PC-3 (cell line): ENCODE measurements at regions not wholly inside any gene's neighbourhood (a gene's known extent, or its start where the extent isn't known, plus 50 kb on each side); places are given as distances from the start of the nearest gene placed in this dataset.

ENCODE experiments used
- ATAC-seq: fragments of 200-7000 bp; cut with Tn5 transposase; 2 replicates; pipeline ENCODE4 v1.9.1; 2020; ENCODE audit warnings: mild to moderate bottlenecking, moderate library complexity
- BruUV-seq: library from RNA; stranded (reverse); fragments of 400-500 nt; replicated peaks from 2 replicates; lab custom pipeline; 2021; lab: Mats Ljungman, UMichigan
- CTCF ChIA-PET: fragments of 300-600 bp; sonication (Branson Sonifier 250); formaldehyde crosslinking; loops from one replicate; lab custom pipeline; 2022; ENCODE audit warnings: antibody characterized with exemption; lab: Charles Lee
- POLR2A ChIA-PET: fragments of 300-600 bp; sonication (Branson Sonifier 250); formaldehyde crosslinking; loops from one replicate; lab custom pipeline; 2022; ENCODE audit warnings: antibody characterized with exemption; ENCODE audit not compliant: unreplicated experiment; lab: Charles Lee
- DNase-seq: peaks from one replicate; pipeline ENCODE4 v3.0.0-alpha.2; 2015
- H2AFZ ChIP-seq: fragments of 300-600 bp; sonication (generic); 2 replicates; pipeline ENCODE4 v1.6.0; 2016; ENCODE audit warnings: antibody characterized with exemption, low read length
- H3F3A ChIP-seq: fragments of 300-600 bp; sonication (generic); one replicate; pipeline ENCODE4 v1.6.0; 2017; ENCODE audit warnings: antibody characterized with exemption, low read length, control low read depth, mild to moderate bottlenecking; ENCODE audit not compliant: unreplicated experiment
- H3K27ac ChIP-seq: fragments of 300-600 bp; sonication (generic); 2 replicates; pipeline ENCODE4 v1.5.1; 2016; ENCODE audit warnings: mild to moderate bottlenecking, low read length
- H3K27me3 ChIP-seq: fragments of 300-600 bp; sonication (generic); 2 replicates; pipeline ENCODE4 v1.6.1; 2016; ENCODE audit warnings: low read length, mixed read lengths
- H3K36me3 ChIP-seq: fragments of 300-600 bp; sonication (generic); 2 replicates; pipeline ENCODE4 v1.6.1; 2016; ENCODE audit warnings: low read depth, mixed run types, low read length, mixed read lengths
- H3K4me1 ChIP-seq: fragments of 300-600 bp; sonication (generic); 2 replicates; pipeline ENCODE4 v1.5.1; 2016; ENCODE audit warnings: low read length; ENCODE audit not compliant: insufficient read depth
- H3K4me2 ChIP-seq: fragments of 300-600 bp; sonication (generic); 2 replicates; pipeline ENCODE4 v1.6.0; 2016; ENCODE audit warnings: low read length
- H3K4me3 ChIP-seq: fragments of 300-600 bp; sonication (generic); 2 replicates; pipeline ENCODE4 v1.5.1; 2016; ENCODE audit warnings: mild to moderate bottlenecking, low read length, mixed read lengths
- H3K79me2 ChIP-seq: fragments of 300-600 bp; sonication (generic); 2 replicates; pipeline ENCODE4 v1.6.1; 2017; ENCODE audit warnings: low read length, mixed read lengths
- H3K9ac ChIP-seq: fragments of 300-600 bp; sonication (generic); 2 replicates; pipeline ENCODE4 v1.6.0; 2016; ENCODE audit warnings: mild to moderate bottlenecking, low read length
- H3K9me2 ChIP-seq: fragments of 300-600 bp; sonication (generic); replicated peaks from 2 replicates; pipeline ENCODE4 v1.6.1; 2016; ENCODE audit warnings: mixed run types, low read length, mixed read lengths
- H3K9me3 ChIP-seq: fragments of 300-600 bp; sonication (generic); 2 replicates; pipeline ENCODE4 v1.6.1; 2016; ENCODE audit warnings: low read length, mixed read lengths
- H4K20me1 ChIP-seq: fragments of 300-600 bp; sonication (generic); 2 replicates; pipeline ENCODE4 v1.6.1; 2016; ENCODE audit warnings: low read length, mixed read lengths
- CTCF ChIP-seq: fragments of 300-600 bp; sonication (generic); conservative IDR thresholded peaks from 2 replicates; pipeline ENCODE4 v1.5.1; 2017; ENCODE audit warnings: antibody characterized with exemption, low read depth, mild to moderate bottlenecking, low read length
- EZH2 ChIP-seq: fragments of 300-600 bp; sonication (generic); IDR thresholded peaks from one replicate; pipeline ENCODE4 v1.6.1; 2017; ENCODE audit warnings: antibody characterized with exemption, mild to moderate bottlenecking, low read length; ENCODE audit not compliant: unreplicated experiment
- EZH2phosphoT487 ChIP-seq: fragments of 300-600 bp; sonication (generic); IDR thresholded peaks from 2 replicates; pipeline ENCODE4 v1.6.1; 2018; ENCODE audit warnings: mild to moderate bottlenecking, antibody characterized with exemption, low read length, borderline replicate concordance
- intact Hi-C: fragments of 100-400 bp; cut with micrococcal nuclease; formaldehyde crosslinking; loops from 2 replicates; pipeline ENCODE4 v1.9.0; 2023

DNA sequence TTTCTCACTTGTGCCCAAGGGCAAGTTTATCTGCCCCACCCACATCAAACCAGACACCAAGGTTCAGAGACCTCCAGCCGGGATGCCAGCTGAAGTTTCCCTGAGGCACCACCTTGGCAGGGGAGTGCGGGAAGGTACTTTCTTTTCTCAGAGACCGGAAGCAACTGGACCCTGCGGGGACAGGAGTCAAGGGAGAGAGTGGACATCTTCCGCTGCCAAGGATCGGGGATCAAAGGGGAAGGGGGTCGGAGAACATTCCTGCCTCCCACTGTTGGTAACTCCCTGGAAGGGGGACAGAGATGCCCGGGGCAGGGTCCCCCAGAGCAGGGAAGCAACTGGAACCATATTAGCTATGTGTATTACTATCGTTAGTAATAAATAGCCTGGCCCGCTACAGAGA, 161.8 kb downstream of the DICER1 start:
- no TSS peak for BruUV-seq
- intact Hi-C loops = no loop called here
- Histone ChIP-seq H3F3A (no peaks in the 10 kb centered on the region), H4K20me1 (no peaks in the 10 kb centered on the region), H3K4me2 (no peak overlapping the region), H2AFZ (no peak overlapping the region), H3K9me2 (no peaks in the 10 kb centered on the region), H3K9ac (no peak overlapping the region), H3K4me3 (no peak overlapping the region), H3K36me3 (no peaks in the 10 kb centered on the region), H3K27ac (no peak overlapping the region), H3K9me3 (no peaks in the 10 kb centered on the region), H3K79me2 (no peaks in the 10 kb centered on the region), H3K27me3 (peaks cover 30% of the 10 kb centered on the region), H3K4me1 (peaks cover 7% of the 10 kb centered on the region; the same call in 1 of the 2 replicates)
- TF ChIP-seq EZH2 (no peak), EZH2phosphoT487 (no peak), CTCF (no peak)
- ChIA-PET CTCF (no interaction called here), POLR2A (no interaction called here)
- DNase-seq (no peak), ATAC-seq (no peak)

GRCh38 chr14:94994245-94994644, 163.1 kb downstream of the DICER1 start:
- peaks cover 17% of the 10 kb centered on the region; the same call in 1 of the 2 replicates for H3K27me3 ChIP-seq
- H3K9ac ChIP-seq = no peak overlapping the region
- no peaks in the 10 kb centered on the region for H4K20me1 ChIP-seq
- ATAC-seq (no peak), DNase-seq (no peak)
- no peak overlapping the region for H3K4me3 ChIP-seq
- CTCF ChIA-PET = no interaction called here
- H3F3A ChIP-seq = no peaks in the 10 kb centered on the region
- H3K36me3 ChIP-seq = no peaks in the 10 kb centered on the region
- intact Hi-C loops = no loop called here
- no peak for TF ChIP-seq EZH2phosphoT487
- no peak for TF ChIP-seq EZH2
- no peak for TF ChIP-seq CTCF
- POLR2A ChIA-PET = no interaction called here
- H3K4me2 ChIP-seq = no peak overlapping the region
- no peaks in the 10 kb centered on the region for H3K79me2 ChIP-seq
- H3K4me1 ChIP-seq = peaks cover 7% of the 10 kb centered on the region; the same call in 1 of the 2 replicates
- no peak overlapping the region for H3K27ac ChIP-seq
- H3K9me2 ChIP-seq = no peaks in the 10 kb centered on the region
- BruUV-seq = no TSS peak
- H3K9me3 ChIP-seq = no peaks in the 10 kb centered on the region
- H2AFZ ChIP-seq = no peak overlapping the region

DNA sequence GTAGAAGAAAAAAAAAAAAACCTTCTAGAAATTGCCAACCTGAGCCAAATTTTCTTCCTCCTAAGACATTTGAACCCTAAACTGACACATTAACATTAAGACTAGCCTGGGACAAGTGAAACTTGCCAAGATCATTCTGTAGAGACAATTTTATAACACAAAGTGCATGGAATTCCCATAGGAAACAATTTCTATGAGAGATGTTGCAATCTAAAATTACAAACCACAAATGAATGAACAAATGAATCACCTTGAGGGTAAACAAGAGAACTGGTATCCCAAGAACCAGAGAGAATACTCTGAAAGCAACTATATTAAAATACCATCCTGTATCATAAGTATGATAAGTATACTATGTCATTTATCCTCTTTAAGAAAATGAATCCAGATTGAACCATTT, 165.3 kb downstream of the DICER1 start:
- Histone ChIP-seq H3K9me2 (no peaks in the 10 kb centered on the region), H3K4me1 (peaks cover 7% of the 10 kb centered on the region; the same call in 1 of the 2 replicates), H3K36me3 (no peaks in the 10 kb centered on the region), H3K27ac (no peak overlapping the region), H3K27me3 (peaks cover 14% of the 10 kb centered on the region; the same call in 1 of the 2 replicates), H3K4me3 (no peak overlapping the region), H3K9ac (no peak overlapping the region), H3K79me2 (no peaks in the 10 kb centered on the region), H3F3A (no peaks in the 10 kb centered on the region), H3K9me3 (no peaks in the 10 kb centered on the region), H3K4me2 (no peak overlapping the region), H2AFZ (no peak overlapping the region), H4K20me1 (no peaks in the 10 kb centered on the region)
- ChIA-PET CTCF (no interaction called here), POLR2A (no interaction called here)
- no peak for TF ChIP-seq EZH2
- no peak for TF ChIP-seq CTCF
- TF ChIP-seq EZH2phosphoT487 = no peak
- intact Hi-C loops = no loop called here
- no TSS peak for BruUV-seq
- DNase-seq = peak; percentile 63
- no peak for ATAC-seq
